ENCODE measurements at regions not wholly inside any gene's neighbourhood (a gene's known extent, or its start where the extent isn't known, plus 50 kb on each side); places are given as distances from the start of the nearest gene placed in this dataset.
A peak's percentile ranks its signal among the peaks of the same experiment; 100 is the strongest.
"Not testable (repeated sequence)": the region's sequence is repeated elsewhere in the genome, so short reads cannot be mapped to it uniquely, and the experiment has no call there.

DNA sequence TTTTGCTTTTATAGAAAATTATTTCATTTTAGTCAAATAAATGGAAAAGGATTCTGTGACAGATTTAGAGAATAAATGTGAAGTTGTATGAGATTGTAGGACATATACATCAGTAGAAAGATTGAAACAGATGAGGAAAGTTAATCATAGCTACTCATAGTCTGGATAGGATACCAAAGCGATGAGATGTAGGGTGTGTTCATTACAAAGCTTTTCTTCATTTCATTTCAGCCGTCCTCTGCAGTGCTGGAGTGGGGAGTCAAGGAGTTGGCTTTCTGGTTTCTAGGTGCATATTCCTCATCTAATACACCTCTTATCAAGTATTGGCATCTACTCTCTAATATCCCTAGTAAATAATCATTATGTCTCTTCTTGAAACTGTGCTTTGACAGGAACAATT is 149.5 kb upstream of the NEGR1 start:
- H3K27me3 ChIP-seq (ENCODE audit: control insufficient read depth in 3 of 3, insufficient read depth in 3 of 3, low read depth in 1 of 3, low read length in 3 of 3): no peaks in the 10 kb centered on the region

GRCh38 chr1:72428276-72428675 is 145.9 kb upstream of the NEGR1 start:
- not testable (repeated sequence) for H2AK5ac ChIP-seq (ENCODE audit: low read depth, low read length); H2AFZ ChIP-seq (ENCODE audit: low read length); DNase-seq (ENCODE audit: low spot score); H3K27me3 ChIP-seq (ENCODE audit: control insufficient read depth in 3 of 3, insufficient read depth in 3 of 3, low read depth in 1 of 3, low read length in 3 of 3); H3K18ac ChIP-seq (ENCODE audit: low read length); H2BK15ac ChIP-seq (ENCODE audit: low read length); H4K8ac ChIP-seq (ENCODE audit: low read depth, low read length); H3K9ac ChIP-seq (ENCODE audit: low read depth, low read length, poor library complexity); H3K4me3 ChIP-seq (ENCODE audit: low read length in 2 of 2); H2BK5ac ChIP-seq (ENCODE audit: low read length); H3K27ac ChIP-seq (replicated peaks; ENCODE audit: low read length); H3K4me2 ChIP-seq (ENCODE audit: insufficient read depth, low read length, poor library complexity, severe bottlenecking); H3K79me1 ChIP-seq (ENCODE audit: low read depth, low read length); H2BK12ac ChIP-seq (ENCODE audit: low read length); H3K4me1 ChIP-seq (ENCODE audit: control insufficient read depth in 2 of 2, insufficient read depth in 1 of 2, low read depth in 1 of 2, low read length in 2 of 2); H3K23ac ChIP-seq (ENCODE audit: low read depth, low read length, poor library complexity); H2BK120ac ChIP-seq (ENCODE audit: low read depth, low read length); H3K9me3 ChIP-seq (replicated peaks in 1 of 2; ENCODE audit: control insufficient read depth in 2 of 2, insufficient read depth in 1 of 2, low read depth in 1 of 2, low read length in 2 of 2); H3K14ac ChIP-seq (ENCODE audit: low read length); H3K36me3 ChIP-seq (replicated peaks in 1 of 2; ENCODE audit: control insufficient read depth in 2 of 2, insufficient read depth in 2 of 2, low read length in 2 of 2); H3K4ac ChIP-seq (ENCODE audit: low read length); H4K91ac ChIP-seq (ENCODE audit: low read depth, low read length, poor library complexity)
- no CpG with 5 or more reads among the region's 7 CpGs for WGBS, 2 donors (ENCODE audit: extremely low coverage in 2 of 2, insufficient read length in 2 of 2, insufficient replicate concordance in 1 of 2)

More for the DNA sequence above, 149.5 kb upstream of the NEGR1 start:
- no peak for DNase-seq (ENCODE audit: low spot score)
- Histone ChIP-seq H2BK15ac (ENCODE audit: low read length) (no peak overlapping the region), H3K36me3 (replicated peaks in 1 of 2; ENCODE audit: control insufficient read depth in 2 of 2, insufficient read depth in 2 of 2, low read length in 2 of 2) (no peaks in the 10 kb centered on the region), H3K4me3 (ENCODE audit: low read length in 2 of 2) (no peak overlapping the region), H3K27ac (replicated peaks; ENCODE audit: low read length) (no peak overlapping the region), H2BK5ac (ENCODE audit: low read length) (no peak overlapping the region), H2AFZ (ENCODE audit: low read length) (no peak overlapping the region), H3K14ac (ENCODE audit: low read length) (no peak overlapping the region), H3K4me2 (ENCODE audit: insufficient read depth, low read length, poor library complexity, severe bottlenecking) (no peak overlapping the region), H3K9me3 (replicated peaks in 1 of 2; ENCODE audit: control insufficient read depth in 2 of 2, insufficient read depth in 1 of 2, low read depth in 1 of 2, low read length in 2 of 2) (no peaks in the 10 kb centered on the region), H3K4me1 (ENCODE audit: control insufficient read depth in 2 of 2, insufficient read depth in 1 of 2, low read depth in 1 of 2, low read length in 2 of 2) (no peaks in the 10 kb centered on the region), H4K8ac (ENCODE audit: low read depth, low read length) (no peak overlapping the region), H3K79me1 (ENCODE audit: low read depth, low read length) (no peaks in the 10 kb centered on the region), H2AK5ac (ENCODE audit: low read depth, low read length) (no peak overlapping the region), H3K18ac (ENCODE audit: low read length) (no peak overlapping the region), H2BK12ac (ENCODE audit: low read length) (no peak overlapping the region), H3K4ac (ENCODE audit: low read length) (no peak overlapping the region), H2BK120ac (ENCODE audit: low read depth, low read length) (no peak overlapping the region), H4K91ac (ENCODE audit: low read depth, low read length, poor library complexity) (no peak overlapping the region), H3K9ac (ENCODE audit: low read depth, low read length, poor library complexity) (no peak overlapping the region), H3K23ac (ENCODE audit: low read depth, low read length, poor library complexity) (no peak overlapping the region)
- no CpG with 5 or more reads among the region's 2 CpGs for WGBS, 2 donors (ENCODE audit: extremely low coverage in 2 of 2, insufficient read length in 2 of 2, insufficient replicate concordance in 1 of 2)

GRCh38 chr1:72419229-72419628 is 136.9 kb upstream of the NEGR1 start:
- H3K4me1 ChIP-seq (ENCODE audit: control insufficient read depth in 2 of 2, insufficient read depth in 1 of 2, low read depth in 1 of 2, low read length in 2 of 2): no peaks in the 10 kb centered on the region
- WGBS, 2 donors (ENCODE audit: extremely low coverage in 2 of 2, insufficient read length in 2 of 2, insufficient replicate concordance in 1 of 2): 100% methylated on average over 1 of the region's 18 CpGs; no CpG with 5 or more reads in 1 of the 2 donors
- H3K14ac ChIP-seq (ENCODE audit: low read length): no peak overlapping the region
- H3K36me3 ChIP-seq (replicated peaks in 1 of 2; ENCODE audit: control insufficient read depth in 2 of 2, insufficient read depth in 2 of 2, low read length in 2 of 2): no peaks in the 10 kb centered on the region
- H3K18ac ChIP-seq (ENCODE audit: low read length): peak overlapping the region; percentile 33
- no peak overlapping the region for H4K91ac ChIP-seq (ENCODE audit: low read depth, low read length, poor library complexity)
- H3K4me2 ChIP-seq (ENCODE audit: insufficient read depth, low read length, poor library complexity, severe bottlenecking): no peak overlapping the region
- no peak overlapping the region for H2BK15ac ChIP-seq (ENCODE audit: low read length)
- H3K9me3 ChIP-seq (replicated peaks in 1 of 2; ENCODE audit: control insufficient read depth in 2 of 2, insufficient read depth in 1 of 2, low read depth in 1 of 2, low read length in 2 of 2): no peaks in the 10 kb centered on the region
- H3K23ac ChIP-seq (ENCODE audit: low read depth, low read length, poor library complexity): no peak overlapping the region
- H2BK5ac ChIP-seq (ENCODE audit: low read length): no peak overlapping the region
- no peak for DNase-seq (ENCODE audit: low spot score)
- H2BK12ac ChIP-seq (ENCODE audit: low read length): no peak overlapping the region
- H2BK120ac ChIP-seq (ENCODE audit: low read depth, low read length): no peak overlapping the region
- no peaks in the 10 kb centered on the region for H3K27me3 ChIP-seq (ENCODE audit: control insufficient read depth in 3 of 3, insufficient read depth in 3 of 3, low read depth in 1 of 3, low read length in 3 of 3)
- H2AK5ac ChIP-seq (ENCODE audit: low read depth, low read length): no peak overlapping the region
- no peak overlapping the region for H3K9ac ChIP-seq (ENCODE audit: low read depth, low read length, poor library complexity)
- no peak overlapping the region for H3K4me3 ChIP-seq (ENCODE audit: low read length in 2 of 2)
- no peak overlapping the region for H3K4ac ChIP-seq (ENCODE audit: low read length)
- H3K27ac ChIP-seq (replicated peaks; ENCODE audit: low read length): no peak overlapping the region
- H4K8ac ChIP-seq (ENCODE audit: low read depth, low read length): no peak overlapping the region
- no peak overlapping the region for H2AFZ ChIP-seq (ENCODE audit: low read length)
- H3K79me1 ChIP-seq (ENCODE audit: low read depth, low read length): no peaks in the 10 kb centered on the region

- no peaks in the 10 kb centered on the region for H3K36me3 ChIP-seq (replicated peaks in 1 of 2; ENCODE audit: control insufficient read depth in 2 of 2, insufficient read depth in 2 of 2, low read length in 2 of 2)
- H2BK5ac ChIP-seq (ENCODE audit: low read length): no peak overlapping the region
- H3K9me3 ChIP-seq (replicated peaks in 1 of 2; ENCODE audit: control insufficient read depth in 2 of 2, insufficient read depth in 1 of 2, low read depth in 1 of 2, low read length in 2 of 2): no peaks in the 10 kb centered on the region
- H3K4me2 ChIP-seq (ENCODE audit: insufficient read depth, low read length, poor library complexity, severe bottlenecking): no peak overlapping the region
- H2BK15ac ChIP-seq (ENCODE audit: low read length): no peak overlapping the region
- no peak overlapping the region for H3K27ac ChIP-seq (replicated peaks; ENCODE audit: low read length)
- no peak overlapping the region for H2AFZ ChIP-seq (ENCODE audit: low read length)
- H4K91ac ChIP-seq (ENCODE audit: low read depth, low read length, poor library complexity): no peak overlapping the region
- no peak overlapping the region for H3K4me3 ChIP-seq (ENCODE audit: low read length in 2 of 2)
- H3K9ac ChIP-seq (ENCODE audit: low read depth, low read length, poor library complexity): no peak overlapping the region
- no peak overlapping the region for H3K14ac ChIP-seq (ENCODE audit: low read length)
- H3K4me1 ChIP-seq (ENCODE audit: control insufficient read depth in 2 of 2, insufficient read depth in 1 of 2, low read depth in 1 of 2, low read length in 2 of 2): no peaks in the 10 kb centered on the region
- no peak overlapping the region for H2AK5ac ChIP-seq (ENCODE audit: low read depth, low read length)
- no peak overlapping the region for H3K23ac ChIP-seq (ENCODE audit: low read depth, low read length, poor library complexity)
- H2BK12ac ChIP-seq (ENCODE audit: low read length): no peak overlapping the region
- no peak overlapping the region for H3K18ac ChIP-seq (ENCODE audit: low read length)
- no peak overlapping the region for H3K4ac ChIP-seq (ENCODE audit: low read length)
- no peaks in the 10 kb centered on the region for H3K27me3 ChIP-seq (ENCODE audit: control insufficient read depth in 3 of 3, insufficient read depth in 3 of 3, low read depth in 1 of 3, low read length in 3 of 3)
- H3K79me1 ChIP-seq (ENCODE audit: low read depth, low read length): no peaks in the 10 kb centered on the region
- no peak overlapping the region for H2BK120ac ChIP-seq (ENCODE audit: low read depth, low read length)
- H4K8ac ChIP-seq (ENCODE audit: low read depth, low read length): no peak overlapping the region
- DNase-seq (ENCODE audit: low spot score): no peak
Observed at GRCh38 chr1:72412286-72412685, 129.9 kb upstream of the NEGR1 start.
